ENCODE measurements at regions not wholly inside any gene's neighbourhood (a gene's known extent, or its start where the extent isn't known, plus 50 kb on each side); places are given as distances from the start of the nearest gene placed in this dataset.

DNA sequence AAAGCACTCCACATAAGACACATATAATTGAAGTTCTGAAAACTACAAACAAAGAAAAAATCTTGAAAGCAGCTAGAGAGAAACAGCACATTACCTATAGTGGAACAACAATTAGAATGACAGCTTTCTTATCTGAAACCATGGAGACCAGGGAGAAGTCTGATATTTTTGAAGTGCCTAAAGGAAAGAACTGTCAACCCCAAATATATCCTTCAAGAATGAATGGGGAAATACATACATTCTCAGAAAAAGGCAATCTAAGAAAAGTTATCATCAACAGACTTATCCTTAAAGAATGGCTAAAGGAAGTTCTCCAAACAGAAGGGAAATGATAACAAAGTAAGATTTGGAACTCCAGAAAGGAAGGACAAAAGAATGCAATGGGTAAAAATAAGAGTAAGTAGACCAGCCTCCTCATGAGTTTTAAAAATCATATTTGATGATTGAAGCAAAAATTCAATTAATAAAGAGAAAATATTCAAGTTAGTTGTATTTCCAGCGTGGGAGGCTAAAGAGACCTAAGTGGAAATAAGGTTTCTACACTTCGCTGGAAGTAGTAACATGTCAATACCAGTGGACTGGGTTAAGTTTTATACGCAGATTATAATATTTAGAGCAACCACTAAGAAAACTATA lies 170.8 kb upstream of the SAMSN1 start:
- no peak for DNase-seq

DNA sequence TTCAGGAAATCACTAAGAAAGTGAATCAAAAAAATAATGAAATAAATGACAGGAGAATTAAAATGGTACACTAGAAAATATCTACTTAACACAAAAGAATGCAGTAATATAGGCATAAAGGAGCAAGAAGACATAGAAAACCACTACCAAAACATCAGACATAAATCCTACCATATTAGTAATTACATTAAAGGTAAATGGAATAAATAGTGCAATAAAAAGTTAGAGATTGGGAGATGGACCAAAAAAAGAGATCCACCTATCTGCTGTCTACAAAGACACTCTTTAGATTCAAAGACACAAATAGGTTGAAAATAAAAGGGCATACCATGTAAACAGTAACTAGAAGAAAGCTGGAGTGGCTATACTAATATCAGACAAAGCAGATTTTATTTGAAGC lies 167.0 kb upstream of the SAMSN1 start:
- DNase-seq = no peak

DNA sequence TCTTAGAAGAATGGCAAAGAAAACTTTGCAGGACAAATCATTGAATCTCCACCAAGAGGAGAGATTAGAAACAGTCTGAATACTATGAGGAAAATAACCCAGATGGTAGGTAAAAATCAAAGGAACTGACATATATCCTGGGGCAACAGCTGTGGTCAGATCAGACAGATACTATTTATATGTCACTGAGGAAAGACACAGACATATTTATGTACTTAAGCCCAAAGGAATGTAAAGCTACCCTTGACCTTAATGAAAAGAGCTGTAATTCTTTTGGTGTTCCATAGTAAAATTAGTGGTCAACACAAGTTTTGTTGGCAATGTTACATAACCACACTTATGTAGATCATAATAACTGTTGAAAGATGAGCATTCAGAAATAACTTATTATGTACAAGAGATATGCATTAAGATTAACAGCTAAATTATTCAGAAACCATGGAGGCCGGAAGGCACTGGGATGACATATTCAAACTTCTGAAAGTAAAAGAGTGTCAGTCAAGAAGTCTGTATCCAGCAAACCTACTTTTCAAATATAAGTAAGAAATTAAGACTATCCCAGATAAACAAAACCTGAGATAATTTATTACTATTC lies 166.1 kb upstream of the SAMSN1 start:
- DNase-seq = no peak

DNA sequence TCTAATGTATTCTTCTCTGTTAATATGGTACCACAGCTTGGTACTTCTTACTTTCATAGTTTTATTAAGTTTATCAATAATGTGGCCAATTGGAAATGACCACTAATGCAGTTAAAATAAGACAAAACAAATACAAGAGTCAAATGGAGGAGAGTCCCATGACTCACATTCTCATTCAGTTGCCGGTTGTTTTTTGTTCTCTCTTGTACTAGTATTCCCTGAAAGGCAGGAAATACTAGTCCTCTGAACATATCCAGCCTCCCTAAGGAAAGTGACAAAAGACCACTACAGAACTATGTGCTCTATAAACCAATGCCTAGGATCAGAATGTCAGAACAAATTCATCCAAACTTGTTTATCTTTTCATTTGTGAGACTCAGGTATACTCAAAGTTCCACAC lies 165.2 kb upstream of the SAMSN1 start:
- no peak for DNase-seq

DNA sequence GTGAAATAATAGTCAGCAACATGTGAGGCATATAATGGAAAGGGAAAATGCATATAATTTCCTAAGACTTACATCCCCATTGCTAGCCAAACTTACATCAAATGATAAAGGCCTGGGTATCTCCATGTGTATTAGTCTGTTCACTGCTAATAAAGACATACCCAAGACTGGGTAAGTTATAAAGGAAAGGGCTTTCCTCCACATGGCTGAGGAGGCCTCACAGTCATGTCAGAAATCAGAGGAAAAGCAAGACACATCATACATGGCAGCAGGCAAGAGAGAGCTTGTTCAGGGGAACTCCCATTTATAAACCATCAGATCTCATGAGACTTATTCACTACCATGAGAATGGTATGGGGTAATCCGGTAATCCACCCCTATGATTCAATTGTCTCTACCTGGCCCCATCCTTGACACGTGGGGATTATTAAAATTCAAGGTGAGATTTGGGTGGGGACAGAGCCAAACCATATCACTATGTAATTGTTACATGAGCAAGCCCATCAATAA lies 161.5 kb upstream of the SAMSN1 start:
- DNase-seq = no peak

DNA sequence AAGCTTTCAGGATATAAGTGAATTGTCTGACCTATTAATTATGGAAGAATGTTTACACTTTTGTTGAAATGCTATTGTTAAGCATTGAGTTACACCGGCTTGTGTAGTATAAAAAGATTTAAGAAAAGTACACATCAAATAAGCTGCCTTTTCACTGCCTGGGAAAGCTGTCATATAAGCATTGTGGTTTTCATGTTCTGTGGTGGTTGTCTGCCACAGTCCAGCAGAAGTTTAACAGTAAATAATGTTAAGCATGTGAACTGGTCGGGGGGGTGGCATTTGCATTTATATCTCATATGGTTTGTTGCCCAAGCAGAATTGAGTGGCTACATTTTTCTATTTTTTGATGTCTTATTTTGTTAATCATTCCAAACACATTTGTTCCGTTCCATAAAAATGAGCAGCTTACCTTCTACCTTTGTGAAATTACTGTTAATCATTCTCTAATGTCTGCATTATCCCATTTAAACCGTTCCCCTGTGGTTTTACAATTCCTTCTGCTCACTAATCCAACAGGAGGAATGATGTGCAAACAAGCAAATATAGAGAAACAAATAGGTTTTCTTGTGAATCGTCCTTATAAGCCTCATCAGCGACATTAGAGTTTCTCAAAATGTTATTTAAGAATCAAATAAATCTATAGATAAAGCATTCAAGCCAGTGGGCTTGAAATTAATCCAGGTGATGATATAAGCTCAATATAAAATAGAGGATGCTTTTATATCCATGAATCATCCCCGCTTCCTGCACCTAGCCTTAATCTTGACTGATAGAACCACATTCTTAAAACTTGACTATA lies 160.8 kb upstream of the SAMSN1 start:
- DNase-seq = no peak

DNA sequence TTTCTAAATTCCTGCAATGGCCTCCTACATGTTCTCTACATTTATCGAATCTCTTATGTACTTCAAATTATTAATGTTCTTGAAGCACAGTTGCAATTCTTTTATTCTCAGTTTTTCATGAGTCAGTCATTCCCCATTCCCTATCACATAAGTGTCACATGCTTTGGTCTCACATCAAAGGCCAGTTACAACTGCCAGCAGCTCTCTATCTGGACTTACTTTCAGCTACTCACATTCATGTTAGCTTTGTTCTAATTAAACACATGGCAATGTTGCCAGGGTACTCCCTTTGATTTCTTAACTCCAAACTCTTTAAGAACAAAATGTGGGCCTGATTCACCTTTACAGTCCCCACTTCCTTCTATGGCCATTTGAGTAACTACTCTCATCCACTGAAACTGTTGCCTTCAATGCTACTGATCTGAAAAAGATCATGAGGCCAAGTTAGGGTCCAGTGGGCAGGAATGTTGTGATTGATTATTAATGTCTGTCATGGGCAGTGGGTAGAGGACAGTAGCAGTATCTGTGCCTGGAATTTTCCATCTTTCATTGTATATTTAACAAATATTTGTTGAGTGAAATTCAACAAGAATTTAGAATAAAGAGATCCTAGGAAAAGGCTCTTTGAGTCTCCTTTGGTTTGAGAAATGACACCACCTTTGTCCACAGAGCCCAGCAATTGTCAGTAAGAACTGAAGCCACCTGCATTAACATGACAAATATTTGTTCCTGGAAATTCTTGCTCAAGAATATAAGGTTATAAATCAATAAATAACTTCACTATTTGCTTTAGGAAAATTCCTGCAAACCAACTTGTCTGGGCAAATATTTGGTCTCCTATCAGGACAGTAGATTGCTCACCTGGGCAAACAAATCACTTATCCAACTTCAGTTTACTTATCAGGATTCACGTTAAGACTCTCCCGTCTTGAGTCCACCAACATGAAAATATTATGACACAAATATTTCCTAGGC lies 153.6 kb upstream of the SAMSN1 start:
- no peak for DNase-seq

DNA sequence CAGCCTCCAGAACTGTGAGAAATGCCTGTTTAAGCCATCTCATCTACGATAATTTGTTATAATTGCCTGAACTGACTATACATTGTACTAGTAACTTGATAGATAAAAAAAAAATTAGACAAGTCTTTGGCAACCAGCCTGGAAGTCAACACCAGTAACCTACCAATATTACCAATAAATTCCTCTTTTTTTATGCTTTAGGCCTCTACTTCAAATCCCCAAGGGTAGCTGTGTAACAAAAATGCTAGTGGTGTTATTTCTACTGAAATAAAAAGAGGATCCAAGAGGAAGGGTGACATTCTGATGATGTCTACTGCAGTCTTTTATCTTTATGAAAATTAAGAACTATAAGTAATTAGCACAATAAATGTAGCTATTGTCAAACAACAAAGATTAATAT lies 151.7 kb upstream of the SAMSN1 start:
- no peak for DNase-seq

DNA sequence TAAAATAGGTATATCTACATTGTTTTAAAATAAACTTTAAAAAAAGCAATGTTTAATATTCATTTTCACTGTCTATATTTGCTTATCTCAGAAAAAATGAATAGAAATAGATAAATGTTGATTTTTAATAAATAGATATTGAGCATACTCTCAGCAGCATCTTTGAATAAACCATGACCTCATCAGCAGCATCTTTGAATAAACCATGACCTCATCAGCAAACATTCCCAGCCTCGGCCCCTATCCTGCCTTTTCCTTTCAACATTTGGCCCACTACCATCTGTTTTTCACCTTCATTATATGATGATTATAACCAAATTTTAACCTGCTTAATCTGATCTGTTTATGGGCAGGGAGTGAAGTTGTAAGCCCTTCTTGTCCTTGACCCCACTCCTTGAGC lies 148.7 kb upstream of the SAMSN1 start:
- no peak for DNase-seq

DNA sequence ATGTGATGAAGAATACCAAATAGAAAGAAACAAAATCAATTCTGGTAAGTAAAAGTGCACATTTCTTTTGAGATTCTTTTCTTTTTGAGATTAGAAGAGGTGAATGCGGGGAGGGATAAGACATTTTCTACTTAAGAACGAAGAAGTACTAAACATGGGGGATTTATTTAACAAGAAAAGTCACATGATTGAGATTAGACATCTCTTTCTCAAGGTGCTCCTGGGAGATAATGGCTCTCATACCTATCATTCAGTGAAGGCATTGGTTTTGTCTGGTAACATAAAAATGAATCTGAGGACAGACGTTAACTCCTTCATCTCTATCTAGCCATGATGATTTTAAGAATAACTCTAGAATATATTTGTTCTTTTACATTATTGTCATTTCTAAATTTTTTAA lies 147.9 kb upstream of the SAMSN1 start:
- DNase-seq = no peak

DNA sequence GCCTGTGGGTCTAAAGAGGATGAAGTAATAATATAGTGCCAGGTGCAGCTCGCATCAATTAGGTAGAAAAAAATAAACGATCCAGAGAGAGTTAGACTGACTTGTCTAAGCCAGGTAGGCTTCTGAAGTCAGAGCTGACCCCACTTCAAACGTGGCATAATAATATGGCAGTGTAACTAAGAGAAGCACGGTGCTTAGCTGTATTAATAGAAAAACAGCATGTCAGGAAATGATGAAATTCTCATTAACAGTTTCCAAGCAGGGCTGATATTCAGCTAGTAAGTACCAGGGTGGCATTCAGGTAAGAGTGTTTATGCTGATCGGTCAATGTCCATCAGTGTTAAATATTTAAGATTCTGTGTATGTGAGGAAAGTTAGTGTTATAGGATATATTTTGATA lies 145.8 kb upstream of the SAMSN1 start:
- DNase-seq = no peak

DNA sequence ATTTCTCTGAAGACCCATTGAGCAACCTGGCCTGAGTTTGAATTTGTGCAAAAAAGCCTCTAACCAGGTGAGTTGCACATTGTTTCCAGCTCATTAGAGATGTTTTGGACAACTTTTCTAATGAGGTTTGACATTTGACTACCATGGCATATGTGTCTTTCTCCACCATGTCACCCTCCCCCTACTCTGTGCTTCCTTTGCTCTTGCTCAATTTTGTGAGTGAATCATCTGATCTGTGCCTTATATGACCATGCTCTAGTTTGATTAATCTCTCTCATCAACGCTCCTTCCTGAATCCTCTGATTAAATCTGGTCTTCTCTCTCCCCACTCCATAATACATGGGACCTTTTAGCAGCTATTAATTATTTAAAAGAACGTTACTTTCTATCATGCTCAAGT lies 144.8 kb upstream of the SAMSN1 start:
- no peak for DNase-seq

DNA sequence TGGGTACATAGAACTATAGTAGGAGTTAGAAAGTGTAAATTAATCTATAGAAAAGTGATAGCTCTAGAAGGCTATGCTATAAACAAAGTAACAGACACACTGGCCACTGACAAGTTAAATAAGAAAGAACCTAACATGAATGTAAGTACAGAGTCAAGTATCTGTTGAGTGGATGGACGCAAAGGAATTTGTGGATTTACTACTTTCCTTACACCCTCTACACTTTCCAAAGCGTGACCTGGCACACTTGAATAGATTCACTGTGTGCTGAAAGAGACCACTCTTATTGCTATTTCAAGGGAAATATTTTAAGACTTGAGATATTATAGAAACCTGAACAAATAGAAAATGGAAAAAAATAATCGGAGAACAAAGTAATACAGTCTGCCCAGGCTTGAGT lies 142.8 kb upstream of the SAMSN1 start:
- no peak for DNase-seq

DNA sequence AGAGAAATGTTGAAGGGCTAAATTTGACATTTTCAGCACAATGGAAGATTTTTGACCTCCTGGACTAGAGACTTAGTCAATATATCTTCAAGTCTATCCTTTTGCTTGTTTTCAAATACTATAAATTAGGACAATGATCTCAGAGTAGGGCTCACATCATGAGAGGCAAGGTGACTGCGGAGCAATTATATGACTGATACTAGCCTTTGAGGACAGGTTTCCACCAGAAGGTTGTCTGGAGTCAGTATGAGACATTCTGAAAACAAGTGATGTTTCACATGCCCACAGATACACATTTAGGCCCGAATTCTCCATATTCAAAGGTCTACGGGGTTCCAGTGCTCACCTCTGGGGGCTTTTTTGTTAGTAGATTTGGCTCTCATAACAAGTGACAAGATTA lies 142.3 kb upstream of the SAMSN1 start:
- no peak for DNase-seq

DNA sequence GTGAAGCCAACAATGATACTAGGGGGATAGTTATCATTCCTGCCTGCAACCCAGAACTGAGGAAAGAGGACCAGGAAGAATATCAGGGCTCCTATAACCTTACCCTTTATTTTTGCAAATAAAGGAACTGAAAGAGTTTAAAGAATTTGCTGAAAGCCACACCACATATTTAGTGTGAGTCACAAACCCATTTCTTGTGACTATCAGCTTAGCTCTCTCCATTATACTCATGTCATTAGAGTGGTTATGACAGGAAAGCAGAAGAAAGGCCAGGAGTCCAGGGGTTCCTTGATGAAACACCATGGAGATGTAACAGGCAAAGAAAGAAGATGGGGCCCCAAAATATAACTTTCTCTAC lies 141.1 kb upstream of the SAMSN1 start:
- no peak for DNase-seq

DNA sequence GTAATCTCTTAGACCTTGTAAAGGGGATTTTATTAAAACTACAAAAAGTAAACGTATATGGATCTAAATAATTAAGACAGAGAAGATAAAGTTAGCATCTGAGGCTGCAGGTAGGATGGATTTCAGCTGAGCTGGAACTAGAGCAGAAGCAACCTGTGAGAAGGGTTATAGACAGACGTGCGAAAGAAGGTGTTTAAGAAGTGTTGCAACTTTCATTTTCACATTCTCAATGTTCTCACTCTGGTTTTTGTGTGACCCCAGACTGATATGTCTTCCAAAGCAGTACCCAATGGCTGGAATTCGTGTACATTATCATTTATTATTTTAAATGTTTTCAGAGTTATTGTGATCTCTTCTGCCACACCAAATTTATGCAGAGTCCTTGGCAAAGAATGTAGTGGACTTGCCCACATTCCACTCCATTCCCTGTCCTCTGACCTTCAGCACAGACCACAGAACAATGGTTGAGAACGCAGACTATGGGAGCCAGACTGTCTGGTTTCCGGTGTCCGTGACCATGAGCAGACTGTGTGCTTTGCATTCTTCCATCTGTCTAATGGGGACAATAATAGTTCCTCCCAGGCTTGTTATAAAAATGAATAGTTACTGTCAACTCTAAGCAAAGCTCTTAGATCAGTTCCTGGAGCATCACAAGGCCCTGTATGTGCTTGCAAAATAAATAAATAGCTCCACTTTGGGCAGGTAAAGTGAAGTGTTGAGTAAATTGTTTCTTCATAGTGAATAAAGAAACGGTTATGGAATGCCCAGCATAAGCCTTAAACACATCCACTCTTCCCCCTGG lies 140.6 kb upstream of the SAMSN1 start:
- no peak for DNase-seq

DNA sequence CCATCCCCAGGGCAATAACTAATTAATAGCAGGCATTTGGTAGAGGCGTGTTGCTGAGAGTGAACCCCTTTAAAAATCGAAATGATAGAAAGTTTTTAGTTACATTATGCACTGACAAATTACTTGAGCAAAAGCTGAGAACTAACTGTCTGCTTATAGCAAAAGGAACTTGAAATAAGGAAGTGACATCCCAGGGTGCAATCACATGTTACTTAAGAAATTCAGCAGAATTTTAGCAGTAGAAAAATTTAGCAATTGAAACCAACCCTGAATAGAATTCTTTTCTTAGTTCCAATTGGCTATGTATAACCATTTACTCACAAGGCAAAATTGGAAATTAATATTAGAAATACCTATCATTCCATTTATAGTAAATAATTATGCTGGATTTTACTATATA lies 139.5 kb upstream of the SAMSN1 start:
- no peak for DNase-seq

DNA sequence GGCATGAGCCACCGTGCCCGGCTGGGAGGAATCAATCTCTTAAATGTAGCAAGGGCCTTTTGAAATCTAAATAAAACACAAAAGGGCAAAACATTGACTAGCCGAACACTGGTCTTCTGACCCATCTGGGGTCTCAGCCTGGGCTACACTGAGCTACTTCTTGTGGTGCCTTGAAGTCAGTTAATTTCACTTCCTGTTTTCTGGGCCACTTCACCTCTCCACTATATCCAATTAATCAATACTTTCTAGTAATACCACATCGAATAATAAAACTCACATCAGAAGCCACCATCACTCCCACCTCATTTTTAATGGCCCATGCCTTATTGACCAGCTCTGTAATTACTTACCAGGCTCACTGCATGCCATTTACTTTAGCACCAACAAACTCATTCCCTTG lies 138.0 kb upstream of the SAMSN1 start:
- no peak for DNase-seq

DNA sequence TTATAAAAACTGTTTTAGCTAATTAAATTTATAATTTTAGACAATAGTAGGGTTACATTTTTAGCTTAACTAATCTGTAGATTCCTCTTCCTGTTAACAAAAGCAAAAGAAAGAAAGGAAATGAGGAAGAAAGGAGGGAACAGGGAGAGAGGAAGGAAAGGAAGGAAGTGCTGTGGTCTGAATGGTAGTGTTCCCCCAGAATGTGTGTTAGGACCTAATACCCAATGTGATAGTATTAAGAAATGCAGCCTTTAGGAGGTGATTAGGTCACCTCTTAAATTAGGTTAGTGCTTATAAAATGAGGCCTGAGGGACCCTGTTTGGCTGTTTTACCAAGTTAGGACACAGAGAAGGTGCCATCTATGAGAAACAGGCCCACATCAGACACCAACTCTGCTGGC lies 136.9 kb upstream of the SAMSN1 start:
- DNase-seq = no peak

DNA sequence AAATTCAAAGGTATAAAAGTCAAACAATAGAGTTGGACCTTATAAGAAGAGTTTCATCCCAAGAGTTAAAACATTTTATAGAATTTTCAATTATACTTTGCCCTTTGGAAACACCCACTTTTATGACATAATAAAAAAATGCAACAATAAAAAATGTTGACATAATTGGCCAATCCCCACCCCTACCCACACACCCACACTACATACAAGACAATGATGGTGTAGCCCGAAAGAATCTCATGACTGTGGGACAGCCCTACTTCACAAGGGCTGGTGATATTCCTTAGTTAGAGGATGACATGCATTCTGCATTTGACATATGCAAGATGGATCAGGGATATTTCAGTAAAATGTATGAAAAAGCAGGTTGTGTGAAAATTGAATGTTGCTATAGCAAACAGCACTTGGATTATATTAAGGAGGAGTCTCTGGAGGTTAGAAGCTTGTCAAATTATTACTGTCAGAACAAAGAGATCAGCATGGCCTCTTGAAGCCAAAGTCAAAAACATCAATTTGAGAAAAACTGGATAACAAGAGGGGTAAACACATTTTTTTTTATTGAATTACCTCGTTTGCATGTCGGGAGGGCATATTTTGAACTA lies 133.0 kb upstream of the SAMSN1 start:
- no peak for DNase-seq

DNA sequence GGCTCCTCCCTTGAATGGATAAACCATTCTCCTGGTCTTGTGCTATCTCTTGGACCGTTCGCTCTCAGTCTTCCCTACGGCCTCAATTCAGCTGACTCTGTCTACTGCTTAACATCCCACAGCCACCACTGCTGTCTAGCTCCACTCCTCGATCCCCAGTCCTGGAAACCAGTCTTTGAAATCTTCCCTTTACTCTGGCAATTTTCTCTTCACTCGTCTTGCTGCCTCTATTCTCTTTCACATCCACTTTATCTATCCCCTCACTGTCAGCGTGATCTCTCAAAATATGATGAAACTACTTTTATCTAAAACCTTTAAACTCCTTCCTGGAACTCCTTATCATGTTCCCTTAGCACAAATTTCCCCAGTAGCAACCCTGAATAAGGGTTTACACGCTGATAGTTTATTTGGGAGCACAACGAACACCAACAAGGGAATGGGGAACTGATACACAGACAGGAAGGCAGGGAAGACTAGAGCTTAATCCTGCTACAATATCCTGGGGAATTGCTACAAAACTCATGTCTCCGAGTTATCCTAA lies 131.6 kb upstream of the SAMSN1 start:
- DNase-seq = no peak

DNA sequence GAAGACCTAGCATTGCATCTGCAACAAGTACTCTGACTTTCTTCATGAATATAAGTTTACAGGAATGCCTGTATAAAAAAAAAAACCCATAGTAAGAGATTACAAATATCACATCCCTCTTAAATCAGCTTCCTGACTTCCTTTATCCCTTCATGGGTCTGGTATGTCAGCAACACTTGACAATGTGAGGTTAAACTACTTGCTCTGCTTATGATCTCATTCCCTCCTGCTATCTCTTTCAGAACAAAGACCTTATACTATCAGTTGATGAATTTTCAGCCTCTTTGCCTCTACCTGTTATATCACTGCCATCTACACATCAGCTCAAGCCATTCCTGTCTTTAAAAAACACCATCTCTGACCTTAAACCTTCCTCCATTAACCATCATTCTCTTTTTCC lies 130.9 kb upstream of the SAMSN1 start:
- no peak for DNase-seq
